Adipocyte (in vitro differentiated cells): ENCODE measurements at regions not wholly inside any gene's neighbourhood (a gene's known extent, or its start where the extent isn't known, plus 50 kb on each side); places are given as distances from the start of the nearest gene placed in this dataset.

Experiments used
- DNase-seq: peaks from one replicate; pipeline ENCODE4 v3.0.0-alpha.2; 2015; ENCODE audit warnings: low read depth
- H3K27me3 ChIP-seq: replicated peaks from 2 replicates; pipeline ENCODE4 v1.7.0; 2013; ENCODE audit warnings: mild to moderate bottlenecking, low read length, moderate library complexity; ENCODE audit not compliant: control insufficient read depth, insufficient read depth
- H3K36me3 ChIP-seq: 2 replicates; pipeline ENCODE4 v1.7.0; 2013; ENCODE audit warnings: low read length, mild to moderate bottlenecking, moderate library complexity; ENCODE audit not compliant: control insufficient read depth, insufficient read depth, severe bottlenecking
- H3K4me1 ChIP-seq: 2 replicates; pipeline ENCODE4 v1.7.0; 2013; ENCODE audit warnings: mild to moderate bottlenecking, low read length, moderate library complexity; ENCODE audit not compliant: control insufficient read depth, insufficient read depth
- H3K4me3 ChIP-seq: 2 replicates; pipeline ENCODE4 v1.7.0; 2013; ENCODE audit warnings: mild to moderate bottlenecking, low read length, moderate library complexity
- H3K9ac ChIP-seq: 2 replicates; pipeline ENCODE4 v1.7.0; 2013; ENCODE audit warnings: mild to moderate bottlenecking, low read length, moderate library complexity
- H3K9me3 ChIP-seq: 2 replicates; pipeline ENCODE4 v1.7.0; 2013; ENCODE audit warnings: mild to moderate bottlenecking, low read length, moderate library complexity; ENCODE audit not compliant: control insufficient read depth

DNA sequence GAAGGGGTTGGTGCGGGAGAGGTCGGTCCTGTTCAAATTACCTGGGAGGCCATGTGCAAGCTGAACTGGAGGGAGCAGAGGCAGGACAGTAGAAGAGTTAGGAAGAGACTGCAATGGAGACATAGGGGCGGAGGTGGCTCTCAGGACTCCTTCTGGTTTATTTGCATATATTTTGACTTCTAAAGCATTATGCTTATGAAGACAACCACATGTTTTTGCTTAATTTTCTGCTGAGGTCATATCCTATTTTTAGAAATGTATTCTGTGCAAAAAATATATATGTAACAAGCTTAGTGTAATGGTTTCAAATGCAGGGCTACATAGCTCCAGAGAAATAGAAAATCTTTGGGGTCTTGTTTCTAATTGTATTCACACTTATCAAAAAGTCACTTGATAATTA lies 137.0 kb upstream of the MDM1 start:
- H3K4me1 ChIP-seq = peaks cover 11% of the 10 kb centered on the region
- no peak overlapping the region for H3K4me3 ChIP-seq
- DNase-seq = peak; percentile 40
- no peaks in the 10 kb centered on the region for H3K27me3 ChIP-seq
- no peaks in the 10 kb centered on the region for H3K36me3 ChIP-seq
- no peak overlapping the region for H3K9ac ChIP-seq
- no peaks in the 10 kb centered on the region for H3K9me3 ChIP-seq

GRCh38 chr12:68470664-68471328 lies 138.6 kb upstream of the MDM1 start:
- no peak overlapping the region for H3K4me3 ChIP-seq

DNA sequence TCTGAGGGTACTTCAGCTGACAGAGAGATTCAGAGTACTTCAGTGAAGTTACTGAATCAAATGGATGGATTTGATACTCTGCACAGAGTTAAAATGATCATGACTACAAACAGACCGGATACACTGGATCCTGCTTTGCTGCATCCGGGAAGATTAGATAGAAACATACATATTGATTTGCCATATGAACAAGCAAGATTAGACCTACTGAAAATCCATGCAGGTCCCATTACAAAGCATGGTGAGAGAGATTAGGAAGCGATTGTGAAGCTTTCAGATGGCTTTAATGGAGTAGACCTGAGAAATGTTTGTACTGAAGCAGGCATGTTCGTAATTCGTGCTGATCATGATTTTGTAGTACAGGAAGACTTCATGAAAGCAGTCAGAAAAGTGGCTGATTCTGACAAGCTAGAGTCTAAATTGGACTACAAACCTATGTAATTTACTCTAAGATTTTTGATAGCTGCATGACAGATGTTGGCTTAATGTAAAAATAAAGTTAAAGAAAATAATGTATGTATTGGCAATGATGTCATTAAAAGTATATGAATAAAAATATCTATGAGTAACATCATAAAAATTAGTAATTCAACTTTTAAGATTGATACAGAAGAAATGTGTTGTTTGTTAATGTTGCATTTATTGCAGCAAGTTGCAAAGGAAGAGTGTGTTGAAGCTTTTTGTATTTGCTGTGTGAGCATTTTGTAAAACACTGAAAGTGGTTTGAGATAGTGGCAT lies 136.1 kb upstream of the RAP1B start:
- H3K9ac ChIP-seq = no peak overlapping the region
- H3K9me3 ChIP-seq = no peaks in the 10 kb centered on the region
- H3K4me3 ChIP-seq = no peak overlapping the region
- no peaks in the 10 kb centered on the region for H3K27me3 ChIP-seq
- no peak for DNase-seq
- no peaks in the 10 kb centered on the region for H3K36me3 ChIP-seq
- H3K4me1 ChIP-seq = peaks cover 8% of the 10 kb centered on the region

More at GRCh38 chr12:68470664-68471328, 138.6 kb upstream of the MDM1 start:
- no peaks in the 10 kb centered on the region for H3K36me3 ChIP-seq
- H3K4me1 ChIP-seq = peaks cover 3% of the 10 kb centered on the region
- no peak for DNase-seq
- no peaks in the 10 kb centered on the region for H3K27me3 ChIP-seq
- H3K9me3 ChIP-seq = no peaks in the 10 kb centered on the region
- no peak overlapping the region for H3K9ac ChIP-seq

GRCh38 chr12:68476794-68477193 lies 133.9 kb upstream of the RAP1B start:
- Histone ChIP-seq H3K36me3 (no peaks in the 10 kb centered on the region), H3K9ac (no peak overlapping the region), H3K27me3 (no peaks in the 10 kb centered on the region), H3K4me3 (no peak overlapping the region), H3K4me1 (peaks cover 15% of the 10 kb centered on the region), H3K9me3 (no peaks in the 10 kb centered on the region)
- DNase-seq = no peak

- no peak overlapping the region for H3K9ac ChIP-seq
- H3K9me3 ChIP-seq = no peaks in the 10 kb centered on the region
- H3K4me1 ChIP-seq = peaks cover 20% of the 10 kb centered on the region
- H3K36me3 ChIP-seq = no peaks in the 10 kb centered on the region
- DNase-seq = no peak
- no peaks in the 10 kb centered on the region for H3K27me3 ChIP-seq
- H3K4me3 ChIP-seq = no peak overlapping the region
These were observed 133.4 kb upstream of the RAP1B start for GRCh38 chr12:68477261-68477772.

DNA sequence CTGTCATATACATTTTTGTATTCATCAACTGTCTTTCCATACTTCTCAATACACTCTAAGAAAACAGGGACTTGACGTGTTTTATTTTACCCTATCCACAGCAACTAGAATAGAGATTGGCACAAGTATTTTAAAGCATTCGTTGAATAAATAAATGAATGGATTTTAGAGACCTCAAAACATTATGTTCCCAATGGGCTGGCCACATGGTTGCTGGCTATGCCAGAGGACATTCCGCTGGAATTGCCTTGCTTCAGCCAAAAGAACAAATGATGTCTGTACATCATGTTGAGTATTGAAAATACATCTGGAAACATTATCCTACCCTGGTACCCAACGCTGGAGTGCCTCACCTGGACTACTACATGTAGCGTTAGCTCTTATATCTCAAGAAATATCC lies 132.8 kb upstream of the RAP1B start:
- Histone ChIP-seq H3K9me3 (no peaks in the 10 kb centered on the region), H3K4me3 (no peak overlapping the region), H3K4me1 (peaks cover 26% of the 10 kb centered on the region), H3K36me3 (no peaks in the 10 kb centered on the region), H3K27me3 (no peaks in the 10 kb centered on the region), H3K9ac (no peak overlapping the region)
- DNase-seq = no peak

DNA sequence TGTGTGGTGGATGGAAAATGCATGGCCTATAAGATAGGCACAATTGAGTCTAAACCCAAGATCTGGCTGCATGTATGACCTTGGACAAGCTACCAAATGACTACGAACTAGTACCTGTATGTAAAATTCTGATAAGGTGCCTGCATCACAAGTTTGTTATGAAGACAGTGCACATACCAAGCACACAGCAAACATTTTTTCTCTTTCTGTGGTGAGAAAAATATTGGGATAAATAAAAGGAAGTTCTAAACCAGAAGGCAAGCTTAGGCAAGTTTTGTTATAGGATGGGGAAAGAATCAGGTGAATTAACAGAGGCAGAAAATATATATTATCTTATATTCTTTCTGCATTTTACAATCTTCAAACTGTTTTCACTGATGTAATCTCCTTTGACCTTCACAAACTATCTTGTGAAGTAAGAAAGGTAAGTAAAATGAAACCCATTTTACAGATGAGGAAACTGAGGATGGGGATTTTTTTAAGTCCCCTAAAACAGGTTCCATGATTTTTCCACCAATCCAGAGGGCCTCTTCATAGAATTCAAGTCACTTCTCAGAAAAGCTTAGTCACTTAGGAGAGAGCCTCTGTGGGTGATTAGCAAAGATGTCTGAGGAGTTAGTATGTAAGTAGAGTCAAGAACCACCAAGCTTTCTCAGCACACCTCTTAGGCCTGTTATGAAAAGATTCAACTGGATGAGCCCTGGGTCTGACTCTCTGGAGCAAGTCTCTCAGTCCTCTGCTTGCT lies 132.0 kb upstream of the RAP1B start:
- H3K36me3 ChIP-seq = no peaks in the 10 kb centered on the region
- H3K4me1 ChIP-seq = peaks cover 33% of the 10 kb centered on the region
- no peaks in the 10 kb centered on the region for H3K9me3 ChIP-seq
- H3K9ac ChIP-seq = no peak overlapping the region
- no peaks in the 10 kb centered on the region for H3K27me3 ChIP-seq
- no peak for DNase-seq
- no peak overlapping the region for H3K4me3 ChIP-seq

GRCh38 chr12:68479261-68479895 lies 131.3 kb upstream of the RAP1B start:
- Histone ChIP-seq H3K4me3 (no peak overlapping the region), H3K27me3 (no peaks in the 10 kb centered on the region), H3K9me3 (no peaks in the 10 kb centered on the region), H3K36me3 (no peaks in the 10 kb centered on the region), H3K9ac (no peak overlapping the region), H3K4me1 (peaks cover 37% of the 10 kb centered on the region)
- peak; percentile 95 for DNase-seq

GRCh38 chr12:68479896-68480291 lies 130.8 kb upstream of the RAP1B start:
- Histone ChIP-seq H3K4me1 (peaks cover 37% of the 10 kb centered on the region), H3K36me3 (no peaks in the 10 kb centered on the region), H3K27me3 (no peaks in the 10 kb centered on the region), H3K9me3 (no peaks in the 10 kb centered on the region), H3K4me3 (no peak overlapping the region), H3K9ac (no peak overlapping the region)
- DNase-seq = peak; percentile 57

DNA sequence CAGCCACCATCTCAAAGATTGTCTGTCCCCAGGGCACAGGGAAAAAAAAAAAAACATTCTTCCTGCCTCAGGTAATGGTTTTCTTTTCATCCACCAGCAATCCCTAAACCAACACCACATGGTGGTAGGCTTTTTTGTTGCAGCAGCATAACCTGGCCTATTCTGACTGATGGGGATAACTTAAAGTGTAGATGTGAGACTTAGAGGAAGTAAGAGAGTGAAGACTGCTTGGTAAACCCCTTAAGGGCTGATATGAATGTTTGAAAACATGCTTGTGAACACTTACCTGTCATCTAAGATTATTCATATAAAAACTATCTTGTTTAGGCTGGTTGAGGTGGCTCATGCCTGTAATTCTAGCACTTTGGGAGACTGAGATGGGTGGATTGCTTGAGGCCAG lies 130.2 kb upstream of the RAP1B start:
- Histone ChIP-seq H3K4me1 (peaks cover 37% of the 10 kb centered on the region), H3K9me3 (no peaks in the 10 kb centered on the region), H3K27me3 (no peaks in the 10 kb centered on the region), H3K36me3 (no peaks in the 10 kb centered on the region), H3K9ac (no peak overlapping the region), H3K4me3 (no peak overlapping the region)
- no peak for DNase-seq
